HPDE6-E6E7 (cell line): ENCODE measurements at regions not wholly inside any gene's neighbourhood (a gene's known extent, or its start where the extent isn't known, plus 50 kb on each side); places are given as distances from the start of the nearest gene placed in this dataset.

Experiments used
- DNase-seq: peaks from one replicate; pipeline ENCODE4 v3.0.0; 2011; ENCODE audit warnings: missing footprints; ENCODE audit errors: extremely low spot score

- no peak for DNase-seq
Observed at GRCh38 chr6:140980265-140980887, 1152.3 kb upstream of the GJE1 start.

- no peak for DNase-seq
Observed at GRCh38 chr6:140979642-140980091, 1153.1 kb upstream of the GJE1 start.

DNA sequence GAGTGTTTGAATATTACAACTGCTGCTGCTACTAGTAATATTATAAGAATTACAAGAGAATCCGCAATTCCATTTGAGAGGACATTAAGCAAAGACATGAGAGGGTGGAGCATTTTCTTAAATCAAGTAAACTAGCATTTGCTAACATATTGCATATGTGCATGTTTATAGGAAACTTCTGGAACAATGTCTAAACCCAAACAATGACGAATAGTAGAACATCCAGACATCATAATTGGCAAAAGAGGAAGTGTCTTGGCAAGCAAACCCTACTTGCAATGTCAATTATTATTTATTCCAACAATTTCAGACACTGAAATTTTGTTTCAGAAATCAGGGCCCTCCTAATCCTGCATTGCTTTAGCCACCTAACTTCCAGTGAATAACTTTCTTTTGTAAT is 1155.3 kb upstream of the GJE1 start:
- DNase-seq = no peak

DNA sequence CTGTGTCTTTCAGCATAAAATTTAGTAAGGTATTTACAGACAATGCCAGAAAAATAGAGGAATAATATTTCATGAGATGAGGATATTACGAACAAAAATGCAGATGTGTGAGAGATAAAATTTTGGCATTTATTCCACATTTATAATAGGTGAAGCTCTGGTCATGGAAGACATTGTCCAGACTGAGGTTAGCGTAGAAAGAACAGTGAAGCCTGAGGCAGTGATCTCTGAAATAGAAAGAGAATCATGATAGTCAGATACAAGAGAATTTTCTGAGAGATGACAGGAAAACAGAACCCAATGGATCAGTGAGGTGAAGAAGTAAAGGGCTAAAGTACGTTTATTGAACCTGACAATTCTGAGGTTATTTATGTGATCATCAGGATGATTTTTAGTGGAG is 1155.9 kb upstream of the GJE1 start:
- DNase-seq = no peak

- DNase-seq = no peak
Observed at GRCh38 chr6:140970485-140970884, 1162.2 kb upstream of the GJE1 start.

- DNase-seq = no peak
Observed at GRCh38 chr6:140968062-140968461, 1164.7 kb upstream of the GJE1 start.

GRCh38 chr6:140966676-140967075 is 1166.0 kb upstream of the GJE1 start:
- no peak for DNase-seq

GRCh38 chr6:140960566-140960965 is 1172.2 kb upstream of the GJE1 start:
- DNase-seq = no peak

GRCh38 chr6:140957386-140957785 is 1175.3 kb upstream of the GJE1 start:
- no peak for DNase-seq

GRCh38 chr6:140956571-140957369 is 1176.0 kb upstream of the GJE1 start:
- DNase-seq = no peak

DNA sequence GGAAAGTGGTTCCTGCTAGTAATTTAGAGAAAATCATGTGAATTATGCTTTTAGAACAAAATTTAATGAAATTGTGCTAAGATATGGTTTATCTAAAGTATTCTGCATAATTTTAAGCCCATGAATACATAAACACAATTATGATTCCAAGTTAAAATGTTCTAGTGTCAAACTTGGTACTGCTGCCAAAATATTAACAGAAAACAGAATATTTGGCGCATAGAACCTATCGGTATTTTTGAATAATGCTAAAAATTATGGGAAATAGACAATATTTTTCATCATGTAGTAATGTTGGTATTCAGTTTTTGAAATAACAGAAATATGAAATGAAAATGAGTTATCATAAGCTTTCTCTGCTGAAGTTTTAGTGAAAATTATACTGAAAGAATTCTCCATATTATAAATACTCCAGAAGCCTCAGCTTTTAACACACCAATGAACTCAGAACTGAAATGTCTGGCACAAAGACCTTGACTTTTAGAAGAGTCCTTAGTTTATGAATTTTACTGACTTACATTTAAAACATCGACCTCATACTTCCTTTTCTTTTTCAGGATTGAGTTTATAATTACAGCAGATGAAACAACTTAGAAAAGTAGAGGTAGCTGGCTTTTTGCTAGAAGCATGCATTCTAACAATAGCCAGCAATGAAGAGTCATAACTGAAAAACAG is 1192.3 kb upstream of the GJE1 start:
- DNase-seq = no peak

- DNase-seq = no peak
Observed at GRCh38 chr6:140932909-140933308, 1199.8 kb upstream of the GJE1 start.

- DNase-seq = no peak
Observed at GRCh38 chr6:140931581-140931980, 1201.1 kb upstream of the GJE1 start.

DNA sequence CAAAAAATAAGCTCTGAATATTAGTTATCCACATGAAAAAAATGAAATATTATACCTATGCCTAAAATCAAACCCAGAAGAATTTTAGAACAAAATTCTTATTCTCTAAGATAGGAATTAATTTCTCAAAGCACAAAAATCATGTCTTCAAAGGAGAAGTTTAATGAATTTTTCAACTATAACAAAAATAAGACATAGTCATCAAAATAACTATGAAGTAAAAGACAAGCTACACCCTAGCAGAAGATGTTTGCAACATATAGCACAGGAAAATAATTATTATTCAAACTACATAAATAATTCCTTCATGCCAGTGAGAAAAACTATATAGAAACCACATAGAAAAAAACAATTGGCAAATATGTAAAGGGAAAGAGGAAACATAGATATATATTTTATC is 1203.6 kb upstream of the GJE1 start:
- DNase-seq = no peak

DNA sequence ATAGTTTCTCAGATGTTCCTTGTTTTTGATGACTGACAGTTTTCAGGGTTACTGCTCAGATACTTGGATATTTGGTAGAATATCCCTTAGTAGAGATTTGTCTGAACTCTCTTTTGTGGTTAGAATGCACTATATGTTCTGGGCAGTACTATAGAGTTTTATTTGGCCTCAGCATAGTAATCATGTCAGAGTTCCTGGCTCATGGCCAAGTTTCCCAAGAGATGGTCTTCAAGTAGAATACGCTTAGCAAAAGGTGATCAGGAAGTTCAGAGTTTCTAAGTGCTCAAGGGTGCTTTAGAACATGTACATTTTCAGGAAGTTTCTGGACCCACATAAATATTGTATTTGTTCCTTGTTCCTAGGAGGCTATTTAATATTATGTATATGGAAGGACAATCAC is 1209.7 kb upstream of the GJE1 start:
- no peak for DNase-seq

GRCh38 chr6:140921366-140922226 is 1211.1 kb upstream of the GJE1 start:
- peak; percentile 49 for DNase-seq

- DNase-seq = no peak
Observed at GRCh38 chr6:140917911-140918310, 1214.8 kb upstream of the GJE1 start.

GRCh38 chr6:140915551-140915950 is 1217.2 kb upstream of the GJE1 start:
- no peak for DNase-seq

DNA sequence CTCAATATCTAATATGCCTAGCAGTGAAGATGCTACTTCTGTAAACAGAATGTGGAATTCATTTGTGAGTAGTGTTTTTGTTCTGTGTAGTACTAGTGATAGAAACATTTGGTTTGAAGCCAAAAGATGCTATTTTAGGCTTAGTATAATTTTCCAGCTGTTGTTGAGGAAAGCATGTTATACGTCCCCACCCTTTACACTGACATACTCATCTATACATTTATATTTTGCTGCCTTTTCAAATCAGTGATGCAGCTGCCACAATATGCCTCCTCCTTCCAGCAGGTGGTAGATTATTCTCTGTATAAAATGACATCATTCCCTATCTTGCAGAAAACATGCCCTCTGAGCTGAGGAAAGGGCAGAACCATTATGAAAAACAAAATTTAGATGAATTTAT is 1217.6 kb upstream of the GJE1 start:
- DNase-seq = no peak

DNA sequence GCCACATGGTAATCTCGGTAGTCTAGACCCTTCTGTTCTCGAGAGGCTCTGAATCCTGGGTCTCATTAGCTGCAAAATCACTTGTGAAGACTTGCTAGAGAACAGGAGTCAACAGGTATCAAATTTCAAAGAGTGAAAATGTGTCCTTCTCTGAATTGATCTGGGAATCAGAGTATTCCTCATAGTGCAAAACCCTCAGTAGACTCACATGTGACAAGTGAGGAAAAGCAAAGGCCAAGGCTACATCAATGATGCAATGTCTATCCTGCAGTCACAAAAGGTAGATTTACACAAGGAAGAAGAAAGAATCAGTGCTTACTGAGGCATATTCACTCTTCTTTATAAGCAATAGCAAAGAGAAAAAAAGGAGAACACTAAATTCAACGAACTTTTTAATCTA is 1220.0 kb upstream of the GJE1 start:
- no peak for DNase-seq

DNA sequence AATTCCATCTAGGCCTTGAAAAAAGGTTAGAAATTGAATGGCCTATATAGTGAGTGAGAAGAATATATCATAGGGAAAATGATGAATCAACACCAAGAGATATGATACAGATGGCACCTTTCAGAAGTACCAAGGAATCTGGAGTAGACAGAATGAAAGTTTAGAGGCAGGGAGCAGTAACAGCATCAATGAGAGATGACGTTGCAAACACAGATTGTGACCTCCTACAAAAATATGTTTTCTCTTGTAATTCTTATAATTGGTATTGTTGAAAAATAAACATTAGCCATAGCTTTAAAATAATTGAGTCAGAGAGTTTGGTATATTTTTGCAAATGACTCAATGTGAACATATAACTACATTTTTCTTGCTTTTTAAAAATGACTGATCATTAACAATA is 1223.1 kb upstream of the GJE1 start:
- no peak for DNase-seq

DNA sequence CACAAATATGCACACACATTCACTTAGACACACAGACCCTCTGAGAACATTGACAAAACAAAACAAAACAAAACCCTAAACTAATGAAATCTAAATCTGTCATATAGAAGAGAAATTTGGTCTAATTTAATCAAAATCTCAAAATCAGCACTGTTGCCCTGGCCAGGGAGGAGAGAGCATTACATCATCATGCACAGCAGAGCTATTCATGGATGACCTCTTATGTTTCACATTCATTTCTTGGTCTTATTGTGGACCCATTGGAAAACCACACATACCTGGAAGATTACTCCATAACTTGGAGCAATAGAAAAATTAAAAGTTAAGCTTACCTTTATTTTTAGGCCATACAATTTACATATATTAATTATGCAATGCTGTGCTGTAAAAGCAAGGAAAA is 1223.6 kb upstream of the GJE1 start:
- DNase-seq = no peak
